Erythroblast (primary cell): ENCODE measurements at regions not wholly inside any gene's neighbourhood (a gene's known extent, or its start where the extent isn't known, plus 50 kb on each side); places are given as distances from the start of the nearest gene placed in this dataset.
"Not testable (repeated sequence)": the region's sequence is repeated elsewhere in the genome, so short reads cannot be mapped to it uniquely, and the experiment has no call there.

ENCODE experiments used
- GATA1 ChIP-seq: IDR thresholded peaks from 2 replicates; pipeline ENCODE4 v1.6.1; 2011; ENCODE audit warnings: low read depth, mild to moderate bottlenecking, control low read depth, low read length, moderate library complexity
- POLR2A ChIP-seq: IDR thresholded peaks from 2 replicates; pipeline ENCODE4 v1.6.1; 2011; ENCODE audit warnings: mild to moderate bottlenecking, low read length

DNA sequence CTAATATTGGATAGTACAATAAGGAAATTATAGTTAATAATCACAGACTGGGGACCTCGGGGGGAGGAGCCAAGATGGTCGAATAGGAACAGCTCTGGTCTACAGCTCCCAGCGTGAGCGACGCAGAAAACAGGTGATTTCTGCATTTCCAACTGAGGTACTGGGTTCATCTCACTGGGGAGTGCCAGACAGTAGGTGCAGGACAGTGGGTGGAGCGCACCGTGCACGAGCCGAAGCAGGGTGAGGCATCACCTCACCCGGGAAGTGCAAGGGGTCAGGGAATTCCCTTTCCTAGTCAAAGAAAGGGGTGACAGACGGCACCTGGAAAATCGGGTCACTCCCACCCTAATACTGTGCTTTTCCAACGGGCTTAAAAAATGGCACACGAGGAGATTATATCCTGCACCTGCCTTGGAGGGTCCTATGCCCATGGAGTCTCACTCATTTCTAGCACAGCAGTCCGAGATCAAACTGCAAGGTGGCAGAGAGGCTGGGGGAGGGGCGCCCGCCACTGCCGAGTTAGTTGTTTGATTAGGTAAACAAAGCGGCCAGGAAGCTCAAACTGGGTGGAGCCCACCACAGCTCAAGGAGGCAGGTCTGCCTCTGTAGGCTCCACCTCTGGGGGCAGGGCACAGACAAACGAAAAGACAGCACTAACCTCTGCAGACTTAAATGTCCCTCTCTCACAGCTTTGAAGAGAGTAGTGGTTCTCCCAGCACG, 138.8 kb upstream of the BCL9 start:
- not testable (repeated sequence) for TF ChIP-seq POLR2A, GATA1
